ENCODE measurements at regions not wholly inside any gene's neighbourhood (a gene's known extent, or its start where the extent isn't known, plus 50 kb on each side); places are given as distances from the start of the nearest gene placed in this dataset.

GRCh38 chr13:34026308-34026707 is 208.4 kb downstream of the RFC3 start:
- no peak overlapping the region for H3K4me3 ChIP-seq
- intact Hi-C loops (cut with DNase I), result no loop called here
- no peak for TF ChIP-seq CTCF (IDR thresholded peaks at IDR 0.05)
- no peak for TF ChIP-seq POLR2A (IDR thresholded peaks at IDR 0.05)

GRCh38 chr13:34028496-34029442 is 210.8 kb downstream of the RFC3 start:
- TF ChIP-seq CTCF (IDR thresholded peaks at IDR 0.05) (no peak), POLR2A (IDR thresholded peaks at IDR 0.05) (no peak)
- WGBS, 2 donors, result 68 to 87% methylated on average over 5 of the region's 5 CpGs

More at GRCh38 chr13:34026308-34026707, 208.4 kb downstream of the RFC3 start:
- H3K9me3 ChIP-seq, result peaks cover 0 to 11% (median 5%) of the 10 kb centered on the region in 3 donors
- no peak for DNase-seq
- no peaks in the 10 kb centered on the region for H3K36me3 ChIP-seq
- H3K4me1 ChIP-seq, result no peaks in the 10 kb centered on the region
- H3K27me3 ChIP-seq, result no peaks in the 10 kb centered on the region
- no peak overlapping the region for H3K27ac ChIP-seq

GRCh38 chr13:34030782-34031181 is 212.8 kb downstream of the RFC3 start:
- H3K4me3 ChIP-seq, result no peak overlapping the region
- H3K27me3 ChIP-seq, result no peaks in the 10 kb centered on the region
- H3K27ac ChIP-seq, result no peak overlapping the region
- no peak for TF ChIP-seq POLR2A (IDR thresholded peaks at IDR 0.05)
- TF ChIP-seq CTCF (IDR thresholded peaks at IDR 0.05), result no peak
- H3K36me3 ChIP-seq, result no peaks in the 10 kb centered on the region
- no peaks in the 10 kb centered on the region for H3K4me1 ChIP-seq
- peaks cover 0 to 5% (median 0%) of the 10 kb centered on the region in 3 donors for H3K9me3 ChIP-seq
- DNase-seq, result no peak
- intact Hi-C loops (cut with DNase I), result no loop called here

More at GRCh38 chr13:34028496-34029442, 210.8 kb downstream of the RFC3 start:
- Histone ChIP-seq H3K9me3 (peaks cover 0 to 5% (median 0%) of the 10 kb centered on the region in 3 donors), H3K4me1 (no peaks in the 10 kb centered on the region), H3K27me3 (no peaks in the 10 kb centered on the region), H3K36me3 (no peaks in the 10 kb centered on the region), H3K27ac (no peak overlapping the region), H3K4me3 (no peak overlapping the region)
- intact Hi-C loops (cut with DNase I), result no loop called here
- DNase-seq, result no peak

- no peak for DNase-seq
- TF ChIP-seq CTCF (IDR thresholded peaks at IDR 0.05) (no peak), POLR2A (IDR thresholded peaks at IDR 0.05) (no peak)
- no peak overlapping the region for H3K27ac ChIP-seq
- intact Hi-C loops (cut with DNase I), result no loop called here
- H3K4me1 ChIP-seq, result no peaks in the 10 kb centered on the region
- no peaks in the 10 kb centered on the region for H3K36me3 ChIP-seq
- 71 to 76% methylated on average over 4 of the region's 4 CpGs for WGBS, 2 donors
- H3K4me3 ChIP-seq, result no peak overlapping the region
- no peaks in the 10 kb centered on the region for H3K27me3 ChIP-seq
- H3K9me3 ChIP-seq, result peaks cover 0 to under 1% (median 0%) of the 10 kb centered on the region in 3 donors
These were observed 213.7 kb downstream of the RFC3 start for GRCh38 chr13:34031610-34032009.

- H3K4me1 ChIP-seq, result no peaks in the 10 kb centered on the region
- H3K27ac ChIP-seq, result no peak overlapping the region
- DNase-seq, result no peak
- H3K9me3 ChIP-seq, result no peaks in the 10 kb centered on the region
- H3K27me3 ChIP-seq, result no peaks in the 10 kb centered on the region
- no peaks in the 10 kb centered on the region for H3K36me3 ChIP-seq
- no peak for TF ChIP-seq POLR2A (IDR thresholded peaks at IDR 0.05)
- no peak for TF ChIP-seq CTCF (IDR thresholded peaks at IDR 0.05)
- no peak overlapping the region for H3K4me3 ChIP-seq
- WGBS, 2 donors, result 85 to 96% methylated on average over 5 of the region's 5 CpGs
- intact Hi-C loops (cut with DNase I), result no loop called here
These were observed 216.5 kb downstream of the RFC3 start for GRCh38 chr13:34034411-34034810.

Data from esophagus squamous epithelium (tissue), 5 donors.